Activated CD4-positive, alpha-beta T cell treated with anti-CD3 and anti-CD28 coated beads for 48 hours (primary cell): ENCODE measurements at regions not wholly inside any gene's neighbourhood (a gene's known extent, or its start where the extent isn't known, plus 50 kb on each side); places are given as distances from the start of the nearest gene placed in this dataset.

Experiments used
- DNase-seq: peaks from one replicate; pipeline ENCODE4 v3.0.0-alpha.2; 2020

DNA sequence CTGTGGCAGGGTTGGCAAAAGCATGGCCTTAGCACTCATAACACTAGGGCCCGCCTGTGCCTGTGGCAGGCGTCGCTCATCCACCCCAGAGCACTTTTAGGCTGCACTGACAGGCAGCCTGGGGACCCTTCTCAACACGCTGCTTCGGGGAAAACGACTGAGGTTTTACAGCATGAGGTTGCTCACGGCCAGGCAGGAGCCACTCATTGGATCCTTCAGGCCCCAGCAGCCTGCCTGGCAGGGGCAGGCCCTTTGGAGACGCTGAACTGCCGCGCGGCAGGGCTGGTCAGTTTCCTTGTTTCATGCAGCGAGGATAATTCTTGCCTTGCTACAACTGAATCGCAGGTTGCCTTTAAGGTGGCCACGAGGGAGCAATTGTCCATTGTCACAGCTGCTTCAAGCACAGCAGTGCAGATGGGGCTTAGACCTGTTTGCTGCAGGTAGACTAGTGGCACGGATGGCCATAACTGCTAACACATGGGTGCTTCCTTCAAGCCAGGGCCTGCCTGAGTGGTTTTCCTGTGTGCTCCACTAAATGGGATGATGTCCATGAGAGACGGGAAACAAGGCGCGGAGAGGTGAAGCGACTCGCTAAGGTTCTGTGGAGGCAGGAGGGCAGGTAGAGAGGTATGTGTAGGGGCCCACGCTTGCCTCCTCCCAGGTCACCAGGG lies 49.9 kb upstream of the HS6ST1 start:
- no peak for DNase-seq

- no peak for DNase-seq
These were observed 50.5 kb upstream of the HS6ST1 start for GRCh38 chr2:128369108-128369555.

DNA sequence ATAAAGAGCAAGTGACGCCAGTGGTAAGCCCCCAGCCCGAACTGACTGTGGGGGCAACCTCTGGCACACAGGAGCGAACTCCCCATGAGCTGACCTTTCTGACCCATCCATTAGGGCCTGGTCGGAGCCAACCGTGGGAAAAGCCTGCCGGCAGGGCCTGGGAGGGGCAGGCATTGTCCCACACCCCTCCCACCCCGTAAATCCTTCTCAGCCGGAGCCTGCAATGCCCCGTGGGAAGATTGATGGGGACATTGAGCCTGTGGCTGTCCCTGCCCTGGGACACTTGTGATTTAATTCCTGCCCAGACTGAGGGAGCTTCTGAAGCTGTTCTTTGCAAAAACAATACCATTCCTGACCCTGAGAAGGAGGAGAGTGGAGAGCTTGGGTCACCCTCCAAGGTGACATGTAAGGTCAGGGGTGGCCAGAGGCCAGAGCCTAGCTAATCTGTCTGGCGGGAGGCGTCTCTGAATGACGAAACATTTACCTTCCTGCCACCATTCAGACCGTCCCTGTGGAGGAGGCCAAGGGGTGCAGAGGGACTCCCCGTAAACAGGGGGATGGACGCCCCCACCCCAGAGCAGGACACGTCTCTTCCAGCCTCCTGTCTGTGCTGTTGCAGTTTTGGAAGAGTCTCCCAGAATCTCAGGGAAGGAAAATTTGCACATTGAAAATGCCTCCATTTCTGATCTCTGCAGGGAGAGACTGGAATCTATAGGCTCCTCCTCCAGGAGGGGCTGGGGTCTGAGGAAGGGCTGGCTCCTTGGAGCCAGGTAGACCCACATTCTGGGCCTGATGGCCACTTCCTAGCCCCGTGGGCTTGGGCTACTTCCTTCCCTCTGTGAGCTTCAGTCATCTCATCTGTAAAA lies 51.2 kb upstream of the HS6ST1 start:
- no peak for DNase-seq

DNA sequence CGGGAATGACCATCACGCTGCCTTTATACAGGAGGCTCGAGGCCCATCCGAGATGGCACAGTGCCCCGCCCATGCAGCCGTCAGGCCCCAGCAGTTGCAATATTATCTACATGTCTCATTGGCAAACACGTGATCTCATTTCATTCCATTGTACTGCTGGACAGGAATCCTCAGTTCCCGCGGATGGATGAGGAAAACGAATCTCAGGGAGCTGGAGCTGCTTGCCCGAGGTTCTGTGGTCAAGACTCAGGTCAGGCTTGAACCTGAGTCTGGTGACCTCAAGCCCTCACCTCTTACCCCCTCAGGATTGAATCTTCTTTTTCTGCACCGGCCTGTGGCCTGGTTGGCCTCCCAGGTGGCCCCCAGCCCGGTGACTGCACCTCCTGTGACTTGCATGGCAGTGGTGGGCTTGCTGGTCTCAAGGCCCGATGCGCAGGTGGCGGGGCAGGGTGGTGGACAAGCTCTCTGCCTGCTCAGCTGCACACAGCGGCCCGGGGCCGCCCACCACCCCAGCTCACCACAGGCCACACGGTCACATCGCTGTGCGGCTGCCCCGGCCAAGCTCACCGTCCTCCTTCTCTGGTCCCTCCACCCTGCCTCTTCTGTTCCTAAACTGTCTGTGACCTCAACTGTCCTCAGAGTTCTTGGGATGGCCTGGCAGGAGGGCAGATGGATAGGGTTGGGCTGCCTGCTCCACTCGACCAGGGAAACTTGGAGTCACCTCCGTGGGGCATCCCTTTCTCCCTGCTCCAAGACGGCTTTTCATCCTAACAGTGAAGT lies 52.0 kb upstream of the HS6ST1 start:
- no peak for DNase-seq

GRCh38 chr2:128371248-128371630 lies 52.6 kb upstream of the HS6ST1 start:
- DNase-seq, result no peak

DNA sequence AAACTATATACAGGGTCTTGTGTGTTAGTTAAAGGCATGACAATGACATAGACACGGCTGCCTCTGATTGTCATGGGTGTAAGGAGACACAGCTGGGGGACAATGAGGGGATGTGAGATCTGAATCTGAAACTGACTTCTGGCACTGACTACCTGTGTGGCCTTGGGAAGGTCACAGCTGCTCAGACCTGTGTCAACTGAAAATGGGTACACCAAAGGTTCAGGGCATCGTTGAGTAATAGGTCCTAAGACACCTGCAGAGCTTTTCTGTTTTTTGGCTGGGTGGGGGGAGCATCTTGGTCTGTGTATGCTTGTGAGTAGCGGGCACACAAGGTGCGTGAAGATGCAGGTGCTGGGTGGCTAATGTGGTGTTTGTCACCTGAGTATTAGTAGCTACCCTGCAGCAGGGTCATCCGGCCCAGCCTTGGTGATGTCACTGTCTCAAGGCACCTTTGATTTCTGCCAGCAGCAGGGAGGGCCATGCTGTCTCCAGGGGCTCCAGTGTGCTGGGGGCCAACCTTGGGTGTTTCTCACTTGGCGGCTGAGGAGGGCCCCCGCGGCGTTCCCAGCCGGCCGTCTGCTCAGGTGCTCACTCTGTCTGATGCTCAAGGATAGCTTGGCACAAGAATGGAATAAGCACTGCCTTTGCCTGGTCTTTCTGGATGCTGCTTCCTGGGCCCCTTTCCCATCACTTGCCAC lies 53.1 kb upstream of the HS6ST1 start:
- no peak for DNase-seq

- no peak for DNase-seq
These were observed 54.1 kb upstream of the HS6ST1 start for GRCh38 chr2:128372621-128373341.

DNA sequence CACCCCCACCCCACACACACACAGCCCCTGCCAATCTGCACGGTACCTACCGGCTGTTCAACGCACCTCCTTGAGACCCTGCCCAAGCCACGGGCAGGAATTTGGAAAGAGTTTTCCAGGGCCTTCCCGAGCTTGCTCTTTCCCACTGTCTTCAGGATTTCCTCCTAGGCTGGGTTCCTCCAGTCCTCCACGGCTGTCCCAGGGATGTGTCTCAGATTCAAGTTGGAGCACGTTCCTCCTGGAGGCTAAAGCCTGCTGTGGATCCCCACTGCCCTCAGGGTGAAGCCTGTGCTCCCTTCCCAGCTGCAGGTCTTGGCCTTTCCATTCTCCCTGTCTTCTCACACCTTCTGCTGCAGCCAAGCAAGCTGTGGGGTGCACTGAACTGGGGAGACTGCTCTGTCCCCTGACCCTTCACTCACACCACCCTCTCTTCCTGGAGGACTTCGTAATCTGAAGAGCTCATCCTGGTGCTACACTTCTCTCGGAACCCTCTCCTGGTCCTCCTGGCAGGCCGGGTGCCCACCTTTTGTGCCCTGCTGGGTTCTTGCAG lies 54.9 kb upstream of the HS6ST1 start:
- no peak for DNase-seq

- no peak for DNase-seq
These were observed 55.5 kb upstream of the HS6ST1 start for GRCh38 chr2:128374001-128374710.

DNA sequence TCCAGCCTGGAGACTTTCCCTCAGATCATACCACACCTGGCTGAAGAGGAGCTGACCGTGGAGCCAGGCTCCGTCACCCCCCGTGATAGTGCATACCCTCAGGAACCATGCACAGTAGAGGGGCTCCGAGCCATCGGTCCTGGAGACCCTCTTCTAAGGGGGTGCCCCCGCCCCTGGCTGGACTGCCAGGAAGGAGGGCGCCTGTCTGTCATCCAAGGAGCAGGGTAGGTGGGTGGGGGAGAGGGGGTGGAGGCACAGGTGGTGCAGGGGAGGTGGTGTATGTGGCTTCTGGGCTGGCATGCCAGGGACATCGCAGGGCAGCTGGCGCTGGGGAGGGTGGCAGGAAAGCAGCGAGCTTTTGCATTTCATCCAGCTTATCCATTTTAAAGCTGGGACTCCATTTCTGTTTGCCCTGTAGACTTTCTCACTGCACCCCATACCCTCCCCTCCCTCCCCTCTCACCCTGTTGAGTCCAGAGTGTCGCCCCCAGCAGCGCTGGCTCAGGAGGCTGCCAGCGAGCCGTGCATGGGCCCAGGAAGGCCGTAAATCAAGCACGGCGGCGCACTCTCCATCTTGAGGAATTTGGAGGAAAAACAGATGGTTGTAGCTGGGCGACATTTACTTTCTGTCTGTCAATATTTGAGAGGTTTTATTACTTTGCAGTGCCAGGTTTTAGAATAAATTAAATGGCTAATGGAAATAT lies 56.2 kb upstream of the HS6ST1 start:
- DNase-seq, result no peak

DNA sequence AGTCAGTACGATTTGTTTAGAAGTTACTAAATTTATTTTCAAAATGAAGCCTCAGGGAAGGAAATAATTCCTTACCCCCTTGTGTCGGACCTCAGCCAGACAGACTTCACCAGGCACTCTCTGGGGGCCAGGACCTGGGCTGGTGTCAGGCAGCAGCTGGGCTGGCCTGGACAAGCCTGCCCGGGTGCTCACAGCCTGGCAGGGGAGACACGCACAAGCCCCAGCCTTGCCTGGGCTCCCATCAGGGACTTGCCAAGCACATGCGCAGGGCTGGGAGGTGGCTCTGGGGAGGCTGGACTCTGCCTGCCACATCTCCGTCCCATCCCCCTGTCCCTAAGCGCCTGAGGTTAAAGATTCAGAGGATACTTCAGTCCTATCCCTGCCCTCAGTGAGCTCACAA lies 56.8 kb upstream of the HS6ST1 start:
- DNase-seq, result no peak

DNA sequence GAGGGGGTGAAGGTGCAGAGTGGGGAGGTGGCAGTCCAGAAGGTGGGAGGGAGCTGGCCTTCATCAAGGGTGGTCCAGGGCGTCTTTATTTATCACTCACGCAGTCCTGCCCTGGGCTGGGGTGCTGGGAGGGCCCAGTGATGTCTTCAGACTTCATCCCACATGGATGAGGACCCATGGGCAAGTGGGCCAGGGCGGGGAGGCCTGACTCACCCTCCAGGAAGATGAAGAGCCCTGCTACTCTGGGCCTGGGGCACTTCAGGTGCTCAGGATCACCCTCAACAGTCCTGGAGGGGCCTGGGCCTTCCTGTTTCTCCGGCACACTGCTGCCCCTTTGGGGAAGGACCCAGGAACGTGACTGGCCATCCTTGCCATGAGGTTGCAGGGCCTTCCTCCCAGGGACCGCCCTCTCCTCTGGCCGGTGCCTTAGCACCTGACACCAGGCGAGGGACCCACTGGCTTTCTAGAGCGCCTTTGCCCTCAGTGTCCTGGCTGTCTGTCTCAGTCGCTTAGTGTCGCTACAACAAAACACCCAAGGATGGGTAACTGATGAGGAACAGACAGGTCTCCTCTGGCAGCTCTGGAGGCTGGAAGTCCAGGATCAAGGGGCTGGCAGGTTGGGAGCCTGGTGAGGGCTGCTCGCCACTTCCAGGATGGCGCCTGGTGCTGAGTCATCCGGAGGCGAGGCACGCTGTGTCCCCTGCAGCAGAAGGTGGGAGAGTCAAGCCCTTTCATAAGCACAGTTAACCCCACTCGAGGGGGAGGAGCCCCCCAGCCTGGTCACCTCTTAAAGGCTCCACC lies 57.8 kb upstream of the HS6ST1 start:
- DNase-seq, result no peak

DNA sequence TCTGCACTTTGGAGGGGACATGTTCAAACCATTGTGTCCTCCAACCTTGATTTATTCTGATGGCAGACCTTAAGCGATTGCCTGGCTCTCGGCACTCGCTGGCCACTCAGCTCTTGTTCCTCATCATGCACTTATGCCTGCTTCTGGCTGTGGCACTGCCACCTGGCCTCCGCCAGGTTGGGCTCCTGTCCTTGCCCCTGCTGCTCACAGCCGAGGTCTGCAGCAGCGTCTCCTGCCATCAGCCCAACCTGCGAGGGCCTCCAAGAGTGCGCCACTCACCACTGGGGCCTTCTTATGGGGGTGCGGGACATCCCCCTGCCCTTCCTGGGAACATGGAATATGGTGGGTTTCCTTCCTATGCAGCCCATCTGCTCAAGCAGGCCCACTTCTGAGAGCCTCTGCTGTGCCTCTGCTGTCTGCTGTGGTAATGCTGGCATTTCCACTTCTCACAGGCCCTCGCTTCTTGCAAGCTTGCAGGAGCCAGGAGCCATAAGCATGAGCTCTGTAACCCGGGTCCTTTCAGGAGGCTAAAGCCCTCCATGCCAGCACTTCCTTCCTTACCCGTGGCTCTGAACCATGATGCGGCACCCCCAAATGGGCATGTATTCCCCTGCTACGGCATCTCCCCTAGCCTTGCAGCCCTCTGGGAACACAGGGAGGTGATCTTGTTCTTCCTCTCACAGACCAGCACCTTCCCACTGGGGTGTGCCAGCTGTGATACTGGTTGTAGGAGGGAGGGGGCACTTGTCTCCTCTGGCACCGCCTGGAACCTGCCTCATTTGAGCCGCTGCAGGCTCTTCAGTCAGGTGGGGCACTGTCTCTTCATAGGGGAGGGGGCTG lies 58.6 kb upstream of the HS6ST1 start:
- DNase-seq, result no peak

GRCh38 chr2:128378231-128379020 lies 59.8 kb upstream of the HS6ST1 start:
- no peak for DNase-seq

GRCh38 chr2:128379021-128380015 lies 60.6 kb upstream of the HS6ST1 start:
- DNase-seq, result no peak

- no peak for DNase-seq
These were observed 61.6 kb upstream of the HS6ST1 start for GRCh38 chr2:128380061-128380889.
